PC-9 (cell line): ENCODE measurements at regions not wholly inside any gene's neighbourhood (a gene's known extent, or its start where the extent isn't known, plus 50 kb on each side); places are given as distances from the start of the nearest gene placed in this dataset.

Experiments used
- CTCF ChIP-seq: fragments of 200-600 bp; sonication (generic); conservative IDR thresholded peaks from 2 replicates; pipeline ENCODE4 v1.6.1; 2017; ENCODE audit warnings: mixed run types, antibody characterized with exemption, mild to moderate bottlenecking, moderate library complexity
- EZH2 ChIP-seq: fragments of 200-600 bp; sonication (generic); IDR thresholded peaks from 2 replicates; pipeline ENCODE4 v1.8.0; 2017; ENCODE audit warnings: antibody characterized with exemption, low read depth

- TF ChIP-seq CTCF (no peak), EZH2 (no peak)
These were observed 1140.8 kb upstream of the AUTS2 start for GRCh38 chr7:68457481-68457880.
